ENCODE measurements at regions not wholly inside any gene's neighbourhood (a gene's known extent, or its start where the extent isn't known, plus 50 kb on each side); places are given as distances from the start of the nearest gene placed in this dataset.

DNA sequence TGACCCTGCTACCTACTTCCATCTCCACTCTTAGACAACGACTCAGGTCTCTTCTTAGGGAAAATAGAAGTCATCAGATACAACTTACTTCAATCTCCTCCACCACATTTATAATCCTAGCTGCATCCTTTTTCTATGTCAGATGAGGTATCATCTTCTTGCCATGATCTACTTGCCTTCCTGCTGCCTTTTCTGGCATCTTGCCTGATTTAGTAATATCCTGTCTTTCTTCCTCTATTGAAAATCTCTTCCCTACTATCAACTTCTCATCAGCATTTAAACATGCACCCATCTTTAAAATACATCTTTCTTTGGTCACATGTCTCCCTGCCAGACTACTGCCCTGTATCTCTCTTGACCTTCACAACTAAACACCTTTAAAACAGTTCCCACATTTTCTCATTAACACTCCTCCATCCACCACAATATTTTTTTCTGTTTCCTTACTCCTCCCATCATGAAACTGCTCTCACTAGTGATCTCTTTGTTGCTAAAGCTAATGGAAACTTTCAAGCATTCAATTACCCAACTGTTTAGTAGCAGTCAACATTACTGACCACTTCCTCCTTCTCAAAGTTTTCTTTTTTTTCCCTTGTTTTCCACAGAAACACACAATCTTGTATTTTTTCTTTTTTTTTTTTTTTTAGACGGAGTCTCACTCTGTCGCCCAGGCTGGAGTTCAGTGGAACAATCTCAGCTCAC, 100.8 kb upstream of the CXorf66 start:
- no peak overlapping the region for H3K4me3 ChIP-seq (ENCODE audit: low read depth, low read length)
- in situ Hi-C loops (cut with HindIII; ENCODE audit: low sequenced_read_pairs), result no loop called here
- DNase-seq (ENCODE audit: low read depth), result no peak
- TF ChIP-seq, protein P1, sequence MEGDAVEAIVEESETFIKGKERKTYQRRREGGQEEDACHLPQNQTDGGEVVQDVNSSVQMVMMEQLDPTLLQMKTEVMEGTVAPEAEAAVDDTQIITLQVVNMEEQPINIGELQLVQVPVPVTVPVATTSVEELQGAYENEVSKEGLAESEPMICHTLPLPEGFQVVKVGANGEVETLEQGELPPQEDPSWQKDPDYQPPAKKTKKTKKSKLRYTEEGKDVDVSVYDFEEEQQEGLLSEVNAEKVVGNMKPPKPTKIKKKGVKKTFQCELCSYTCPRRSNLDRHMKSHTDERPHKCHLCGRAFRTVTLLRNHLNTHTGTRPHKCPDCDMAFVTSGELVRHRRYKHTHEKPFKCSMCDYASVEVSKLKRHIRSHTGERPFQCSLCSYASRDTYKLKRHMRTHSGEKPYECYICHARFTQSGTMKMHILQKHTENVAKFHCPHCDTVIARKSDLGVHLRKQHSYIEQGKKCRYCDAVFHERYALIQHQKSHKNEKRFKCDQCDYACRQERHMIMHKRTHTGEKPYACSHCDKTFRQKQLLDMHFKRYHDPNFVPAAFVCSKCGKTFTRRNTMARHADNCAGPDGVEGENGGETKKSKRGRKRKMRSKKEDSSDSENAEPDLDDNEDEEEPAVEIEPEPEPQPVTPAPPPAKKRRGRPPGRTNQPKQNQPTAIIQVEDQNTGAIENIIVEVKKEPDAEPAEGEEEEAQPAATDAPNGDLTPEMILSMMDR (IDR thresholded peaks at IDR 0.05; ENCODE audit: low read depth, low read length, missing control alignments), result no peak

DNA sequence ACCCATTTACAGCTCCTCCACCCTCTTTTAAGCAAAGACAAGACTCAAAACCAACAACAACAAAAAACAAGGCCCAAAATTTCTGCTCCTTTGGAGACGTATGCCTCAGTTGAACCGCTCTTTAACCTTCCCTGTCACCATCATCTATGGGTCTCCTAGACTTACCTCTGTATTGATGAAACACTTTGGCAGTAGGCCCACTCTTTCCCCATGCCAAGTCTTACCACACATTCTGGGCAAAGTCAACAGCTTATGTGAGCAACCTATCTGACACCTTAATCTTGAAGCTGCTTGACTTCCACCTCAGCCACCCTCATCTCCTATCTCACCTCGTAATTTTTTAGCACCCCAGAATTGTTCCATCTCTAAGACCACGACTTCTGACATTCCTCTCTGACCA, 99.7 kb upstream of the CXorf66 start:
- DNase-seq (ENCODE audit: low read depth), result no peak
- TF ChIP-seq, protein P1 (IDR thresholded peaks at IDR 0.05; ENCODE audit: low read depth, low read length, missing control alignments), result no peak

DNA sequence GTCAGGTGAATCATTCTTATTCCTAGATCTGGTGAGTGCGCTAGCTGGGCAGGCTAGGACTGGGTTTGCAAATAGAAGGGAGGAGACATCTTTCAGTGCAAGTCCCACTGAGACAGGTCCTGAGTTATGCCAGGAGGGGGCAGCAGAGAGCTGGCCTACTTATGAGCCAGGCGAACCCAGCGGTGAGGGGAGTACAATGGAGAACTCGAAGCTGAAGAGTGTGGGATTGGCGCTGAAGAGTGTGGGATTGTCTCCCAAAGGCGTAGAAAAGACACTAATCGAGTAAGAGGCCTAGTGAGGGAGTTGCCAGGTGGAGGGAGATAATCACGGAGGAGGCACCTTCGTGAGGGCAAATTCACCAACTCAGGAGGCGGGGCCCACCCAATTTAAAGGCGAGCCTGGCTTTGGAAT, 91.7 kb upstream of the CXorf66 start:
- no peak overlapping the region for H3K4me3 ChIP-seq (ENCODE audit: low read depth, low read length)
- in situ Hi-C loops (cut with HindIII; ENCODE audit: low sequenced_read_pairs), result no loop called here
- DNase-seq (ENCODE audit: low read depth), result peak; percentile 59
- TF ChIP-seq, protein P1 (IDR thresholded peaks at IDR 0.05; ENCODE audit: low read depth, low read length, missing control alignments), result peak; percentile 78

More for the DNA sequence above, 99.7 kb upstream of the CXorf66 start:
- no peak overlapping the region for H3K4me3 ChIP-seq (ENCODE audit: low read depth, low read length)
- in situ Hi-C loops (cut with HindIII; ENCODE audit: low sequenced_read_pairs), result no loop called here

DNA sequence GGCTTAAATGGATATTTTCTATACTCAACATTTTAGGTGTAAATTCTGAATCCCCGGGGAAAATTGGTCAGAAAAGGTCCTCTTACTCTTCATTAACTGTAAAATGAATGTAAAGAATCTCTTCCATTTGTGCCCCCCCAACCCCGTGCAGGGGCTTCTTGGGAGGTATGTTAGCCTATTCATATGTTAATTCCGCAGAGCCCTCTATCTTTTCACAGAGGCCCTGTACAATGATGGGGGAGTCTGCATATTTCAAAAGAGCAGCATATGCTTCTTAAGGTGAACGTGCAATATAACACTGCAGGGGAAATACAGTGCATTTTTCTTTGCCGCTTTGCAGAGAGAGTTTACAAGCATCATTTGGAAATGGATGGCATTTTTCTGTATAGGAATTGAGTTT, 88.5 kb upstream of the CXorf66 start:
- TF ChIP-seq, protein P1 (IDR thresholded peaks at IDR 0.05; ENCODE audit: low read depth, low read length, missing control alignments), result no peak
- in situ Hi-C loops (cut with HindIII; ENCODE audit: low sequenced_read_pairs), result no loop called here
- DNase-seq (ENCODE audit: low read depth), result no peak
- no peak overlapping the region for H3K4me3 ChIP-seq (ENCODE audit: low read depth, low read length)

DNA sequence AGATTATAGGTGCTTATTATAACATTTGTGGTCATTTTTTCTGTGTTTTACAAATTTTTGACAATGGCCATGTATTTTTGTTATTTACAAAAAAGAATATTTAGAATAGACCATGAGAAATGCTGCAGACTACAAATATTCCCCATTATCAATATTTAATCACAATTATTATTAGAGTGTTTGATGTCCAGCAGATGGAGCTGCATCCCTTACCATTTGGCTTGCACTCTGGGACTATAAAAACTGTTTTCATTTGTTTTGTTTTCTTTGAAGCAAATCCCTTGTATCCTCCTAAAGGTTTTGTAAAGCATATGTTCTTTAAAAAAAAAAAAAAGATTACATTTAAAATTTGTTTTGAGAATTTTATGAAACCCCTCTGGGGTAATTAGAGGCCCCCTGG, 85.6 kb upstream of the CXorf66 start:
- TF ChIP-seq, protein P1 (IDR thresholded peaks at IDR 0.05; ENCODE audit: low read depth, low read length, missing control alignments), result peak; percentile 46
- in situ Hi-C loops (cut with HindIII; ENCODE audit: low sequenced_read_pairs), result no loop called here
- DNase-seq (ENCODE audit: low read depth), result no peak
- H3K4me3 ChIP-seq (ENCODE audit: low read depth, low read length), result no peak overlapping the region

DNA sequence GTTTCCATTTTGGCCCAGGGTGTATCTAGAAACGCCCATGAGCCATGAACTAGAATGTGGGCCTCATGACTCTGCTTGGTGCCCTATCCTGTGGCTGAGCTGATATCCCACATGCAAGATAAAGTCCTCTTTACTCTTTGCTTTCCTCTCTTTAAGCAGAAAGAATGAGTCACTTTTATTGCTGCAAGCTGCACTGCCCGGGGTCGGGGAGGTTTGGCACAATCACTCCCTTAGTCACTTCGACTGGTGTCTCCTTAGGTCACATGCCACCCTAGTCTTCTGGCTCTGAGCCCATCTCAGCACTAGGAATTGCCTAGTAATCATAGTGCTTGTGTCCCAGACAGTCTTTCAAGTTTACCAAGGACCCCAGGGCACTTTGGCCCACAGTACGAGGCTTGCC, 75.1 kb upstream of the CXorf66 start:
- TF ChIP-seq, protein P1 (IDR thresholded peaks at IDR 0.05; ENCODE audit: low read depth, low read length, missing control alignments), result no peak
- DNase-seq (ENCODE audit: low read depth), result no peak
- in situ Hi-C loops (cut with HindIII; ENCODE audit: low sequenced_read_pairs), result no loop called here
- H3K4me3 ChIP-seq (ENCODE audit: low read depth, low read length), result no peak overlapping the region
